Suppressor macrophage treated with lipopolysaccharide for 1 hour (primary cell): ENCODE measurements at regions not wholly inside any gene's neighbourhood (a gene's known extent, or its start where the extent isn't known, plus 50 kb on each side); places are given as distances from the start of the nearest gene placed in this dataset.

Source experiments
- DNase-seq, 3 donors: peaks; one replicate each; pipeline ENCODE4 v3.0.0-alpha.2; 2020 to 2022

DNA sequence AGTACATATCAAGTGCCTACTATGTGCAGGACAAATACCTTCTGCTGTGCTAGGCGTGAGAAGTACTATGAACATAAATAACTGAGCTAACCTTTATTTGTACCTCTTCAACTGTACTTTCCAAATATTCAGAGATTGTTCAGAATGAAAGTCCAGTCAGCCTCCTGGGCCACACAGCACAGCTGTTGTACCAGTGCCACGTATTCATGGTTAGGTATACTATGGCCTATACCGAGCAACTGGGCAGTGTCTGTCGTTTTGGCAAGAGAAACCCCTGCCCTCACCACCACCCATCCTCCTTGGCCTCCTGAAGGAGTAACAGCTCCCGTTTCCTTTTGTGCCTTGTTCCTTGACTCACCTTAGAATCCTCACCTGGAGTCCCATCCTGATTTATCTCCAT is 53.0 kb downstream of the RASSF10 start:
- DNase-seq = no peak

DNA sequence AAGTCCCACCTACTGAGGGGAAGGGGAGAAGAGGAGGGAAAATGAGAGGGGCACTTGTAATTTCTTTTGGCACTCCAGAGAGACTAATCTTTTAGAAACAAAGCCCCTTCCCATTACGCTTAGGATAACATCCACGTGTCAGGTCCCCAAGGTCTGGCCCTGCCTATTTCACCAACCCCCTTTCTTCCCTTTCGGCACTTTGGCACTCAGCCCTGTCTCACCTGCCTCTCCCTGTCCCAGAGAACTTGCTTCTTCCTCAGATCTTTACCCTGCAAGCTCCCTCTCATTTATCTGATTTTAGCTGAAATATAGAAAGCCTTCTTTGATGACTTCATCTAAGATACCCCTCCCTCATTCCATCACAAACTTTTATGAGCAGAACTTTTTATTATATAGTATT is 55.5 kb downstream of the RASSF10 start:
- no peak for DNase-seq

GRCh38 chr11:13065200-13065787 is 56.2 kb downstream of the RASSF10 start:
- no peak for DNase-seq

GRCh38 chr11:13068211-13068610 is 59.1 kb downstream of the RASSF10 start:
- no peak for DNase-seq

GRCh38 chr11:13073119-13073981 is 64.2 kb downstream of the RASSF10 start:
- DNase-seq = no peak

DNA sequence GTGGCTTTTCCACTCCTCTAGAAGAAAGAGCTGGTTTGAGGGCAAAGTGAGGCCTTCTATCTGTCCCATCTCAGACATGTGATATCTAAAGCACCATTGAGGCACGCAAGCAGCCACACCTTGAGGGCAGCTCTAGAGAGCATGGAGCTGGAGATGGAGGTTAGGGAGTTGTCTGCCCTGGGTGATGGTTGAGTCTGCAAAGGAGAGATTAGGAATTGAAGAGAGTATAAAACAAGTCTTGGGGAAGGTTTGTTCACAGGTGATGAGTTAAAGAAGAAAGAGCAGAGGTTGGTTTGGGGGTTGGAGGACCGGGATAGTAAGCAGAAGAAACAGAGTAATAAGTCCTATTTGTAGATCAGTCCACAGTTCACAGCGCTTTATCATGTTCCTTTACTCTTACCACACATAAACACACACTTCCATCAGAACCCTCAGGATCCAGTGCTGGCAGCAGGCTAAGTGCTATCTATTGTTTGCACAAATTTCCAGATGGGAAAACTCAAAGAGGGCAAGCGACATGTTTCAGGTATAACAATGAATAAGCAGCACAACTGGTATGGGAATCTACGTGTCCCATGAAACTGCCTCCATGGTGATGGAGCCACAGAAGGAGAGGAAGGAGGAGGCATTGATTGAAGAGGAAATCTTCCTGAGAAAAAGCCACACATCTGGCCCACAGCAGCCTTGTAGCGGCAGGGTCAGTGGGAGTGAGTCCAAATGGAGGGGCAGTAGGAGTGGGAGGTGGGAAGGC is 65.8 kb downstream of the RASSF10 start:
- no peak for DNase-seq

DNA sequence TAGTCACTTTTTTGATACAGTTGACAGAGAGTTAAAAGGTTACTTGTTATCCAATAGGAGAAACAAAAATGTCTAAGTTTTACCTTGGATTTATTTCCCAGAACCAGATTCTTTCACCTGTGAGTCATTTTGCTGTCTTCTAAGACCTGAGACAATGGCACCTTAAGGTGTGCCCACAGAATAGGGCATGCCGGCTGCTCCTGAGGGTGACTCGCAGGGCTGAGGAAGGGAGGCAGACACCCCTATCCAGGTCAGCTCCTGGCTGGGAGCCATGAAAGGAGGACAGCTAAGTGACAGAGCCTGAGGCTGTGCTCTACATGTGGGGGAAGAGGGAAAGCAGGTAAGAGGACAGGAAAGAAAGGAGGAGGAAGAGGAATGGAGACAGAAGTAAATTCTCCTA is 67.8 kb downstream of the RASSF10 start:
- no peak for DNase-seq

DNA sequence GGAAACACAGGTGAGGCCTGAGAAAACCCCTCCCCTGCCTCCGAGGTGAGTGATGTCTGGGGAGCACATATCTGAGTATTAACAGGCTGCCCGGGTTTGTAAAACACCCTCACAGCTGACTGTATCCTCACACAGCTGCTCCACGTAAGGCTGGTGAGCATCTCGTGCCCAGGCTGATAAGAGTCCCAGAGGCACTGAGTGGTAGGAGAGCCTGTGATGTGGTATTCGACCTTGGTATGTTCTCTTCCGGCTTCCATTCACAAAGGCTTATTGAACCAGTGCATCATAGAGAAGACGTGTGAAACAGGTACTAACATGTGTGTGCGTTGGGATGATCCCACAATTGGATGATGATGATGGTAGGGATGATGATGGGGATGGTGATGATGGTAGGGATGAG is 71.7 kb downstream of the RASSF10 start:
- no peak for DNase-seq

GRCh38 chr11:13082588-13082987 is 73.5 kb downstream of the RASSF10 start:
- no peak for DNase-seq

GRCh38 chr11:13090228-13090708 is 81.2 kb downstream of the RASSF10 start:
- DNase-seq = no peak

GRCh38 chr11:13091373-13091772 is 82.3 kb downstream of the RASSF10 start:
- DNase-seq = no peak

DNA sequence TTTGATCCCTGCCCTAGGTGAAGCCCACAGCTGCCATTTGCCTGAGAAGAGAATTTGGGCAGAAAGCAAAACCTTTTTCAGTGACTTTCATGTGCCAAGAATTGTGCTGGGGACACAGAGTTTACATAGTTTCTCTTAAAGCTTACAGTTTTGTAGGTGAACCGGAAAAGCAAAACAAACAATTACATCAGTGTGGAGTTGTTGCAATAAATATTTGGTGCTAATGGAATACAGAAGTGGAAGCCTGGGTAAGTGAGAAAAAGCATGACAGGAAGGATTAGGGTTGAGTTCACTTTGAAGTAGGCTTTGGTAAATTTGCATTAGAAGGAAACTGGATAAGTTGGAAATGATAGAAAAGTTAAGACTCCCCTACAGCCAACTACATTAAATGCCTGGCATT is 82.7 kb downstream of the RASSF10 start:
- no peak for DNase-seq

GRCh38 chr11:13094930-13095687 is 86.0 kb downstream of the RASSF10 start:
- DNase-seq = no peak

DNA sequence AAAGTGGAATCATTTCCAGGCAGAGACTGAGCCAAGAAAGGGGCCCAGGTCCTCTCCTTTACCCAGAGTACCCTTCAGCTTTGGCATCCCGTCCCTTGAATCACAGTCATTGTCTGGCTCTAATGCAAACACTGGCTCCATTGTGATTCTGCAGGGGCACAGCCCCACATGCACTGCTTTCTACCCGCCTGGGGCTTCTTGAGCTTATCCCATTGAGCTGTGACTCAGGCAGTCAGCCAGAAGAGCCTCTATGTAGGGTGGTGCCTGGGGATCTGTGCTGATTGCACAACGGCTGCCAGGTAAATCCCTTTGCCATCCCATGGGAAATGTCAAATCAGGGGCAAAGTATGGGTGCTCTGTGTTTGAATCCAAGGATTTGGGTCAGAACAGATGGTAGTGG is 88.9 kb downstream of the RASSF10 start:
- no peak for DNase-seq

DNA sequence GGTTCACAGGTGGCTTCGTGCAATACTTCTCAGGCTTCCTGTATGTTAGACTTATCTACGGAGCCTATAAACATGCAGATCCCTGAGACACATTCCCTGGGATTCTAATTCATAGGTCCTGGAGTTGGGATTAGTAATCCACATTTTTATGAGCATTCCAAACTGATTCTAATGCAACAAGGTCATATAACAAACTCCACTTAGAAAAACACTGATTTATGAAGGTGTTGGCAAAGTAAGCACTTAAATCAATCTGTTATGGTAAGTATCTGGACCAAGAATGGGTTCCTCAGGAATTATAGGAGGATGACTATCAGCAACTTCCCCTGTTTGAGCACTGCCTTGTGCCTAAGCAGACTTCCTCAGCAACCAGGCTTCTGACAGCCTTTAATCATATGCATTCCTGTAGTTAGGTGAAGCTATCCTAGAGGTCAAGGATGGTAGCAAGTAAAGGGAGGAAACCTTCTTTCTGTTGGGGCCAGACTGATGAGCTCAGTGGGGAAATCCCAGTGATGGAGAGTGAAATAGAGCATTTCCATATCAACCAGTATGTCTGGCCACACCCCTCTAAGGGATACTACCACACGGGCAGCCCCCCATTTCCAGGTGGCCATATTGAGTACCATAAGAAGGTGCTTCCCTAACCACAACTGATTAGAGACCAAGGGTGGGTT is 89.6 kb downstream of the RASSF10 start:
- DNase-seq = peak in 1 of 3 donors; percentile 6

GRCh38 chr11:13101644-13102512 is 92.8 kb downstream of the RASSF10 start:
- DNase-seq = no peak

DNA sequence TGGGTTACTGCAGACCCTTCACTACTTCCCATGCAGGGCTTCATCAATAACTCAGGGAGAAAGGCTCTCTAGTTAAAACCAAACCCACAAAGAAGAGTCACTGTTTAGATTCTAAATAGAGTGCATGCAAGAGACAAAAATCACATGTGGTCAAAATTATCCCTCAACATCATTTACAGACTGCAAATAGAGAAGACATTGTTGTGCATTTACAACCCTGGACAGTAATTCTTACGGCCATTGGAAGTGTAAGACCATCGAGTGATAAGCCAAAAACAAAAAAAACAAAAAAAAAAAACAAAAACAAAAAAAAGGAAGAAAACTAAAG is 93.4 kb downstream of the RASSF10 start:
- DNase-seq = no peak

DNA sequence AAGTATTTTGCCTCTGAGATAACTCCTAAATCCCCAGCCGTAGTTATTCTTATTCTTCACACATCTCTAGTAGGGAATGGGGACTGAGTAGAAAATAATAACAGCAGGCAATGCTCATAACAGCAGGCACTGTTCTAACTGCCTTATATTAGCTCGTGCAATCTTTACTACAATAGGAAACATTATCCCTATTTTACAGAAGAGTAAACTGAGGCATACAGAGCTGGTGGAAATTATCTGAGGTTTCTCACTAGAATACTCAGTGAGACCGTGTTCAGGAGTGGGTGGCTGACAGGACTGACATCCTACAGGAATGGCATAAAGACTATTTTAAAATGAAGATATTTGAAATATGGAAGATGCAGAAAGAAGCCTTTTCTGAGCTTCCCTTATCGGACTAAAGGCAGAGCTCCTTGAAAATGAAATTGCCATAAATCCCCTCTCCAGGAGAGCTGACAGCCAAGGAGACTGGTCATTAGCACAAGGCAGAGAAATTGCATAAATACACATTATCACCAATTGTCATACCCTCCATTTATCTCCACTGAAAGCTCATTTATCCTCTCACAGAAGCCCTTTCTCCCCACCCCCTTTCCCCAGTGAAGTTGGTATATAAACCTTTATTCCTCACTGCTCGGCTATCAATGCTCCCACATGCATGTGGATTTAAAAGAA is 93.9 kb downstream of the RASSF10 start:
- DNase-seq = no peak

GRCh38 chr11:13103962-13104554 is 94.9 kb downstream of the RASSF10 start:
- DNase-seq = no peak

GRCh38 chr11:13104619-13105236 is 95.6 kb downstream of the RASSF10 start:
- no peak for DNase-seq
